ENCODE measurements at regions not wholly inside any gene's neighbourhood (a gene's known extent, or its start where the extent isn't known, plus 50 kb on each side); places are given as distances from the start of the nearest gene placed in this dataset.

GRCh38 chr12:5276327-5276880 lies 155.5 kb upstream of the NTF3 start:
- TF ChIP-seq ZNF331 (CRISPR knock-in tag; IDR thresholded peaks at IDR 0.05; ENCODE audit: low read depth) (no peak), NANOG (IDR thresholded peaks at IDR 0.05; ENCODE audit: borderline replicate concordance) (no peak), ZNF462 (CRISPR knock-in tag; IDR thresholded peaks at IDR 0.05) (no peak)
- no peaks in the 10 kb centered on the region for H3K79me2 ChIP-seq (replicated peaks; ENCODE audit: insufficient read depth)
- H3K27me3 Mint-ChIP-seq (ENCODE audit: insufficient read depth, low read depth, poor library complexity) = peaks cover 5% of the 10 kb centered on the region
- H3K4me1 Mint-ChIP-seq = peaks cover 2% of the 10 kb centered on the region; the same call in 1 of the 3 replicates
- no peaks in the 10 kb centered on the region for H4K20me1 ChIP-seq (replicated peaks; ENCODE audit: insufficient read depth)
- ATAC-seq = peak; percentile 45; the same call in 2 of the 3 replicates
- DNase-seq (ENCODE audit: low spot score) = no peak
- no peak overlapping the region for H3K27ac ChIP-seq (ENCODE audit: low read depth)
- H3K4me1 ChIP-seq (ENCODE audit: insufficient read depth) = no peaks in the 10 kb centered on the region
- no peak overlapping the region for H3K4me3 Mint-ChIP-seq
- no peak overlapping the region for H3K27ac Mint-ChIP-seq
- no peaks in the 10 kb centered on the region for H3K9me3 Mint-ChIP-seq
- H3K27me3 ChIP-seq (ENCODE audit: insufficient read depth) = no peaks in the 10 kb centered on the region
- no peaks in the 10 kb centered on the region for H3K36me3 Mint-ChIP-seq (ENCODE audit: low read depth)
- no peaks in the 10 kb centered on the region for H3K36me3 ChIP-seq (ENCODE audit: insufficient read depth)
- H3K4me3 ChIP-seq = no peak overlapping the region
- H3K4me2 ChIP-seq = no peak overlapping the region
- H3K9me2 ChIP-seq (ENCODE audit: insufficient read depth) = peaks cover 15% of the 10 kb centered on the region; the same call in 1 of the 2 replicates
- H3F3A ChIP-seq (replicated peaks; ENCODE audit: low read depth) = no peaks in the 10 kb centered on the region
- H2AFZ ChIP-seq = no peak overlapping the region

- H3K4me3 ChIP-seq = no peak overlapping the region
- H3F3A ChIP-seq (replicated peaks; ENCODE audit: low read depth) = no peaks in the 10 kb centered on the region
- TF ChIP-seq ZNF462 (CRISPR knock-in tag; IDR thresholded peaks at IDR 0.05) (no peak), ZNF331 (CRISPR knock-in tag; IDR thresholded peaks at IDR 0.05; ENCODE audit: low read depth) (no peak)
- no peaks in the 10 kb centered on the region for H3K4me1 ChIP-seq (ENCODE audit: insufficient read depth)
- ATAC-seq (no peak), DNase-seq (ENCODE audit: low spot score) (no peak)
- Mint-ChIP-seq H3K9me3 (peaks cover 4% of the 10 kb centered on the region; the same call in 1 of the 3 replicates), H3K36me3 (ENCODE audit: low read depth) (peaks cover 3% of the 10 kb centered on the region; the same call in 1 of the 3 replicates), H3K27me3 (ENCODE audit: insufficient read depth, low read depth, poor library complexity) (no peaks in the 10 kb centered on the region), H3K27ac (no peak overlapping the region), H3K4me3 (no peak overlapping the region), H3K4me1 (no peaks in the 10 kb centered on the region; the same call in 2 of the 3 replicates)
- H3K36me3 ChIP-seq (ENCODE audit: insufficient read depth) = no peaks in the 10 kb centered on the region
- H3K9me2 ChIP-seq (ENCODE audit: insufficient read depth) = peaks cover 10% of the 10 kb centered on the region; the same call in 1 of the 2 replicates
- H3K79me2 ChIP-seq (replicated peaks; ENCODE audit: insufficient read depth) = no peaks in the 10 kb centered on the region
- H3K27ac ChIP-seq (ENCODE audit: low read depth) = no peak overlapping the region
- no peaks in the 10 kb centered on the region for H3K27me3 ChIP-seq (ENCODE audit: insufficient read depth)
- H4K20me1 ChIP-seq (replicated peaks; ENCODE audit: insufficient read depth) = no peaks in the 10 kb centered on the region
- no peak overlapping the region for H2AFZ ChIP-seq
- H3K4me2 ChIP-seq = no peak overlapping the region
Observed at GRCh38 chr12:5280086-5280485, 151.8 kb upstream of the NTF3 start.
